Activated T-helper 2 cell treated with anti-CD3 and anti-CD28 coated beads, Interferon-gamma antibody, Interleukin-2, Interleukin-4, amounts not matched to agents 10 μg/mL and 5 μg/mL and 100 μg/mL, durations not matched to agents 14 hours and 24 hours and 36 hours (primary cell): ENCODE measurements at regions not wholly inside any gene's neighbourhood (a gene's known extent, or its start where the extent isn't known, plus 50 kb on each side); places are given as distances from the start of the nearest gene placed in this dataset.

Experiments
- DNase-seq: peaks from one replicate; pipeline ENCODE4 v3.0.0; 2021; ENCODE audit warnings: low spot score
- H3K27ac Mint-ChIP-seq: one replicate; pipeline ENCODE4 v1.8.0; 2021; ENCODE audit warnings: mixed read lengths
- H3K27me3 Mint-ChIP-seq: one replicate; pipeline ENCODE4 v1.8.0; 2021; ENCODE audit warnings: low read depth, mixed read lengths
- H3K36me3 Mint-ChIP-seq: one replicate; pipeline ENCODE4 v1.8.0; 2021; ENCODE audit warnings: low read depth, mixed read lengths
- H3K4me1 Mint-ChIP-seq: one replicate; pipeline ENCODE4 v1.8.0; 2021; ENCODE audit warnings: low read depth, mixed read lengths
- H3K4me3 Mint-ChIP-seq: one replicate; pipeline ENCODE4 v1.8.0; 2021; ENCODE audit warnings: low read depth, mild to moderate bottlenecking, moderate library complexity, mixed read lengths
- H3K9me3 Mint-ChIP-seq: one replicate; pipeline ENCODE4 v1.8.0; 2021; ENCODE audit warnings: mixed read lengths
- intact Hi-C: fragments of 100-400 bp; cut with micrococcal nuclease; formaldehyde crosslinking; loops from one replicate; pipeline ENCODE4 v1.15.1; 2023

DNA sequence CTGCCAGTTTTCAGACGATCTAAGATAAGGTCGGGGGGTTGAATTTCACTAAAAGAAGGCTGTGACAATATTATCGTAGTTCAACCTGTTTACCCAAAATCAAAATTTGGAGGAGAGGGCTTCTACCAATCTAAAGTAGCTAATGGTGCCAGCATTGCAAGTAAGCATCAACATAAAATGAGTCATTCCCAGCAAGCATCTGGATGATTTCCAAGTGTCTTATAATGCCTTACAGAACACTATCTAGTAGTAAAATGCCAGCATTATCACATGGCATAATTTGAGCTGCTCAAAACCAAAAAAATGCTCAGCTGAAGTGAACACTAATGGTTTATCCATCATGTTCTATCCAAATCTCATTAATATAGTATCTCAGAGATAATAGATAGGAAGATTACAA, 1193.9 kb downstream of the DNAJB9 start:
- DNase-seq = no peak
- H3K27me3 Mint-ChIP-seq = no peaks in the 10 kb centered on the region
- intact Hi-C loops = no loop called here
- no peaks in the 10 kb centered on the region for H3K36me3 Mint-ChIP-seq
- peaks cover 9% of the 10 kb centered on the region for H3K9me3 Mint-ChIP-seq
- H3K4me1 Mint-ChIP-seq = no peaks in the 10 kb centered on the region
- no peak overlapping the region for H3K4me3 Mint-ChIP-seq
- no peak overlapping the region for H3K27ac Mint-ChIP-seq

DNA sequence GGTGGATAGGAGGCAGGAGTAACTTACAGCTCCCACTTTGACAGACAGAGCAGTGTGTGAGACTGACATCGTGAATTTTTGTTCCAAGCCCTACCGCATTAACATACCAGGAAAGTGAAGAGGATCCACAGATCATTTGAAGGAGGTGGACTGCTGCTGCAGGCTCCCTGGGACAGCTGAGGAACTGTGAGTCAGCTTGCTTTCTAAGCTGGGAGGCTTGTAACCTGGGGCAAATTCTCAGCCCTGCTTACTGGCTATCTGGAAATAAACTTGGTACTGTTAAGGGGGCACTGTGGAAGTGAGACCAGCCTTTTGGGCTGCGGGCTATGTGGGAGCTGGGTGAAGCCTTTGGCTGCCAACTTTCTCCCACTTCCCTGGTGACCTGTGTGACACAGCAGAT, 1202.5 kb downstream of the DNAJB9 start:
- peaks cover 5% of the 10 kb centered on the region for H3K9me3 Mint-ChIP-seq
- intact Hi-C loops = no loop called here
- H3K27ac Mint-ChIP-seq = no peak overlapping the region
- DNase-seq = no peak
- no peaks in the 10 kb centered on the region for H3K27me3 Mint-ChIP-seq
- H3K36me3 Mint-ChIP-seq = no peaks in the 10 kb centered on the region
- no peaks in the 10 kb centered on the region for H3K4me1 Mint-ChIP-seq
- H3K4me3 Mint-ChIP-seq = no peak overlapping the region

DNA sequence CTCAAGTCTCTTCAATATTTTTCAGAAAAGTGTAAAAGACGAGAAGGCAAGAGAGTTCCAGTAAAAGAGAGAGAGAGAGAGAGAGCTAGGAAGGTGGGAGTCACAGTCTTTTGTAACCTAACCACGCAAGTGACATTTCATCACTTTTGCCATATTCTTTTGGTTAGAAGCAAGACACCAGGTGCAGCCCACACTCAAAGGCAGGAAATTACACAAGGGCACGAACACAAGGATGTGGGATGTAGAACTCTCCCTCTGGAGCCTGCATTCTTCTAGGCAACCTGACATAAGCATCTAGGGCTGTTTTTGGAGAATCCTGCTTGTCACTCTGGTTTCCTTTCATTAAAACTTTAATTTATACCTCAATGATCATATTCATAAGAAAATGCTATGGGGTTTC, 1213.1 kb downstream of the DNAJB9 start:
- intact Hi-C loops = no loop called here
- Mint-ChIP-seq H3K9me3 (no peaks in the 10 kb centered on the region), H3K36me3 (no peaks in the 10 kb centered on the region), H3K27me3 (no peaks in the 10 kb centered on the region), H3K4me3 (no peak overlapping the region), H3K27ac (no peak overlapping the region), H3K4me1 (no peaks in the 10 kb centered on the region)
- DNase-seq = no peak

DNA sequence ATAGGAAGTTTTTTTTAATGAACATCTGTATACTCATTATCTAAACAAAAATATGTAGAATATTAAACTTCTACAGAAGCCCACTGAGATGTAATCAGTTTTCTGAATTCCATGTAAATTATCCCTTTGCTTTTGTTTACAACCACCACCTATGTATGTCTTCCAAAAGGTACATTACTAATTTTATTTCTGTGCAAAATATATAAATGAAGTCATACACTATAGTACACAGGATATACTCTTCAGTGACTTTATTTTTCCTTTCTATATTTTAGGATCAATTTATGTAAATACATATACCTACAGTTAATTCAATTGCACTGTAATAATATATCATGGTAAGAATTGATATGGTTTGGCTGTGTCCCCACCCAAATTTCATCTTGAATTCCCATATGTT, 1236.9 kb downstream of the DNAJB9 start:
- intact Hi-C loops = no loop called here
- Mint-ChIP-seq H3K9me3 (peaks cover 7% of the 10 kb centered on the region), H3K27ac (no peak overlapping the region), H3K4me3 (no peak overlapping the region), H3K4me1 (no peaks in the 10 kb centered on the region), H3K27me3 (no peaks in the 10 kb centered on the region), H3K36me3 (no peaks in the 10 kb centered on the region)
- DNase-seq = no peak

DNA sequence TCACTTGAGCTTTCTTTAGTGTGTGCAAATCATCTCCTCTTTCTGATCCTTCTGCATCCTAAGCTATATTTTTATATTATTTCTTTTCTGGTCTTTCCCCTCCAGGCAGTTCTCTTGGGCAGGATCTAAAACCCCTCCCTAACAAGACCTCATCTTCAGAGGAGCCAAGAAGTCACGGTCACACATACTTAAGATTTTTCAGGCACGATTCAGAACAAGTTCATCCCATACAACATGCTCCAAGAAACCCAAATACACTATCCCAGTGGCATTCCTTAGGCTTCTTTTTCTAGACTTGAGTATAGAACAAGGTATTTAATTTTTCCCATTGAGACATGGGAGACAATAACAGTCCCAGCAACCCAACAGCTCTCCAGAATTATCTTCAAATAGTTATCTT, 1251.5 kb downstream of the DNAJB9 start:
- H3K27me3 Mint-ChIP-seq = no peaks in the 10 kb centered on the region
- intact Hi-C loops = no loop called here

DNA sequence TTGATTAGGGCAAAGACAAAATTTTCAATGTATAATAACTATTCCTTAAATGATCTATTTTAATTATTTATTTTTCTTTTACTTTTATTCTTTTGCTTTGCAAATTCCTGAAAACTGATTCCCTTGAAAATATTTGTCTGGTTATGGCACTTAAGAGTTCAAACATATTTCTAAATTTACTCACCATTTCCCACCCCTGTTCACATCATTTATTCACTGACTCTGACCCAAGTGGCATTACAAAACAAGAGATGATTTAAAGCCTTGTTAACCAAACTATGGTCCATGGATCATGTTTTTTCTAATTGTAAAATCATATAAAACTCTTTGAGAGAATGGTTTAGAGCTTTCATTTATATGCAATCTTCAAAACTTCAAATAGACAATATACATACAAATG, 1256.1 kb upstream of the LRRN3 start:
- no peaks in the 10 kb centered on the region for H3K9me3 Mint-ChIP-seq
- no peak overlapping the region for H3K4me3 Mint-ChIP-seq
- no peaks in the 10 kb centered on the region for H3K4me1 Mint-ChIP-seq
- H3K27ac Mint-ChIP-seq = no peak overlapping the region
- DNase-seq = no peak
- H3K36me3 Mint-ChIP-seq = no peaks in the 10 kb centered on the region
- intact Hi-C loops = no loop called here
- H3K27me3 Mint-ChIP-seq = no peaks in the 10 kb centered on the region

More for the DNA sequence above, 1251.5 kb downstream of the DNAJB9 start:
- DNase-seq = no peak
- H3K36me3 Mint-ChIP-seq = no peaks in the 10 kb centered on the region
- no peaks in the 10 kb centered on the region for H3K4me1 Mint-ChIP-seq
- H3K4me3 Mint-ChIP-seq = no peak overlapping the region
- H3K27ac Mint-ChIP-seq = no peak overlapping the region
- peaks cover 9% of the 10 kb centered on the region for H3K9me3 Mint-ChIP-seq

DNA sequence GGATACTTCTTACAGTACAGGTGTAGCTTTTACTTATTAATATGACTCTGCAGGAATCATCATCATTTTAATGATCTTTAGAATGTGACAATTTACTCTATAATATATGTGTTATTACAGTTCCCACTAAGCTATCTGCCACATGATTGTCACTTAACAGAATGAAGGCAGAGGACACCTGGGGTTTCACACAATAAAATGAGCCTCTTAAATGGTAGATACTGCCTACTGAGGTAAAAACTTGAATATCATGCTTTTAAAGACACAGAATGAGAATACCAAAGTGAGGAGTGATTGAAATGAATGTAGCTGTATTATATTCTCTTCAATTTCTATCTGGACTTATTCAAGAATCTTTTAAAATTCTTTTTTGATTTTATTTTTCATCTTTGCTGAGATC, 1255.3 kb upstream of the LRRN3 start:
- no peaks in the 10 kb centered on the region for H3K36me3 Mint-ChIP-seq

DNA sequence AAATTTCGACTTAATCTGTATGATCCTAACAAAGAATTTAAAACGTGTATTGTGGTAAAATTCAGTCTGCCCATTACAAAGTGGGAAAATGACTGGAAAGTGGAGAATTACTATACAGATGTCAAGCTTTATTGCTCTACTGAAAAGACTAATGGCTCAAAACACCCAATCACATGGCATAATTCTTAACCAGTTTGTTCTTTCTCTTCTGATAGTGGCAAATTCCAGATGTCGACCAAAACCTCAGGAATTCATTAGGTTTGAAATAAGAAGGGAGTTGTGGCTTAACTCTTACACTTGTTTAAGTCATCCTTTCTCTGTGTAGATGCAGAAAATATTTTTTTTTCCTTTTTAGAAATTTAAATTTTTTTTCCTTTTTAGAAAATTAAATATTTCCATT, 1254.9 kb upstream of the LRRN3 start:
- no peaks in the 10 kb centered on the region for H3K9me3 Mint-ChIP-seq
- H3K4me1 Mint-ChIP-seq = no peaks in the 10 kb centered on the region
- intact Hi-C loops = no loop called here
- H3K27me3 Mint-ChIP-seq = no peaks in the 10 kb centered on the region
- H3K27ac Mint-ChIP-seq = no peak overlapping the region
- no peak overlapping the region for H3K4me3 Mint-ChIP-seq
- DNase-seq = no peak
- H3K36me3 Mint-ChIP-seq = no peaks in the 10 kb centered on the region

More for the DNA sequence above, 1255.3 kb upstream of the LRRN3 start:
- Mint-ChIP-seq H3K4me1 (no peaks in the 10 kb centered on the region), H3K27ac (no peak overlapping the region), H3K4me3 (no peak overlapping the region), H3K9me3 (no peaks in the 10 kb centered on the region), H3K27me3 (no peaks in the 10 kb centered on the region)
- intact Hi-C loops = no loop called here
- no peak for DNase-seq

DNA sequence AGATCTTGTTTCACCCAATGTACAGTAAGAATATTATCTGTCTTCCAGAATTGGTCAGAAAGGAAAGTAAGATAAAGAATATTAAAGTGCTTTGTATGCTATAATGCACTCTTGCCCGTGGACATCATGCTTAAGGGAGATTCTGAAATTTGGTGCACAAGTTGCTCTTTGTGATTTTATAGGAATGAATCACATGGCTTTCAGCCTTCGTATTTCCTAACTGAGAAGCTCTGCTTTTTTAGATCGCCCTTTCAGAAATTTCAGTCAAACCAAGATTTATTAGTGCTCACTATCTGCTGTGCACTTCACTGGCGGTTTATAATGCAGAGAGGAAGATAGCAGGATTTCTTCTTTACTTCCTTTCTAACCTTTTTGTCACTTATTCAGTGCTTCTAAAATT, 1248.5 kb upstream of the LRRN3 start:
- H3K4me1 Mint-ChIP-seq = no peaks in the 10 kb centered on the region
- no peaks in the 10 kb centered on the region for H3K36me3 Mint-ChIP-seq
- no peak for DNase-seq
- no peak overlapping the region for H3K27ac Mint-ChIP-seq
- H3K9me3 Mint-ChIP-seq = no peaks in the 10 kb centered on the region
- H3K27me3 Mint-ChIP-seq = no peaks in the 10 kb centered on the region
- no peak overlapping the region for H3K4me3 Mint-ChIP-seq
- intact Hi-C loops = loop anchor here (5.0 to 10.0 kb wide), 3 partner anchors 1252 to 1895 kb away; partner anchors contain the start of gene LRRN3

DNA sequence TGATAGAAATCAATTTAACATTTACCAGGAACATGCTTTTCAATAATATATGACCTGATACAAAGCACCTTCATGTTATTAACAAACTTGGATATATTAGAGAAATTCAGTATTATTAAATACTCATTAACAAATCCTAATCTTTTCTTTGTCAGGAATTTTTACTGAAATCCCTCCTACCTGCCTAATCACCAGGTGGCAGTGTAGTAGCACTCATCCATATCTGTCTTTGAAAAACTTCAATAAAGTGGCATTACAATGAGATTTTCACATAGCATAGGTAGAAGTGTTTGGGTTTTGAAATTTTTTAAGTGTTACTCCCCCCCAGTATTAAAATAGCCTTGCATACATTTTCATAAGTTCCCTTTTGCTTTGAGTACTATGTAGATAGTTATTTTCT, 1246.6 kb upstream of the LRRN3 start:
- Mint-ChIP-seq H3K4me1 (no peaks in the 10 kb centered on the region), H3K36me3 (no peaks in the 10 kb centered on the region), H3K27me3 (no peaks in the 10 kb centered on the region), H3K4me3 (no peak overlapping the region), H3K9me3 (no peaks in the 10 kb centered on the region), H3K27ac (no peak overlapping the region)
- intact Hi-C loops = loop anchor here (5.0 to 10.0 kb wide), 3 partner anchors 1250 to 1893 kb away; partner anchors contain the start of gene LRRN3
- no peak for DNase-seq

DNA sequence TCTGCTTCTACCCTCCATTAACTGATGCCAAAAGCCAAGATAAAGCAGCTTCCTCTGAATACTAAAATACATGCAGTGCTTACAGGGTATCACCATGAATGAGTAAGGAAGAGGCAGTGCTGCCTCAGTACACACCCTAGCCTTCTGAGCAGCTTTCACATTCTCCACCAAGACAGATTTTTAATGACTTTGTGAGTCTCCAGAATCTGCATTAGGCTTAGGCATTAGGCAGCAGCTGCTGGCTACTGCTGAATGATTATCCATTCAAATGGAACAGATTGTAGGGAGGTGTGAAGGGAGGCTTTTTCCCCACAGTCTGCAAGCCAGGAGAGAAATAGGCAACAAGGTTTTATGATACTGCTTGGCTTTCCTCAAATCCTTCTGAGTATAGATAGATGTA, 1226.7 kb upstream of the LRRN3 start:
- intact Hi-C loops = no loop called here
- no peak overlapping the region for H3K27ac Mint-ChIP-seq
- no peaks in the 10 kb centered on the region for H3K27me3 Mint-ChIP-seq
- no peak for DNase-seq
- no peaks in the 10 kb centered on the region for H3K4me1 Mint-ChIP-seq
- H3K36me3 Mint-ChIP-seq = no peaks in the 10 kb centered on the region
- H3K9me3 Mint-ChIP-seq = no peaks in the 10 kb centered on the region
- no peak overlapping the region for H3K4me3 Mint-ChIP-seq

DNA sequence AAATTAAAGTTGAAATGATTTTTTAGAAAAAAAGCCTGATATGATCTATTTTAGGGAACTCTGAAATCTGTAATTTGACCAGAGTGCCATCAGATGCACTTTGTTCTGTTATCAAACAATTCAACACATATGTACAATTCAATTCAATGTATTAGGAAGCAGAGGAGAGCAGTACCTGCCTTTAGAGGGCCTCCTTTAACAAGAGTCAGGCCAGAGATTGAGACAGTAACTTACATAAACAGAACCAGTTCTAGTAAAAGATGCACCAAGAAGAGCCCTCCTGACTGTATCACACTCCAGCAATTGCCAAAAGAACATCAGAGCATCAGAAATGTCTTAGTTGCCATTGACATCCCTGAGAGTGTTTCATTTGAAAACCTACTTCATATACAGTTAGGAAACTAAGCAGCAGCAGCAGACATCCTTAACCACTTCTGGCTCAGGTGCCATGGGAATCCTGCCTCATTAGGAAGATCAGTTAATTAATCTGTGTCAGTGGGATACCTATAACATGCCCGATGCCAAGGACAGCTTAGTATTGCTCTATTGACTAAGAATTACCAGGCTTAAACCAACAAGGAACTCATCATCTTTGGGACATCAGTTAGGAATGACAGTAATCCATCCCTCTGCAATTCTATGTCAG, 1222.6 kb upstream of the LRRN3 start:
- Mint-ChIP-seq H3K9me3 (no peaks in the 10 kb centered on the region), H3K36me3 (no peaks in the 10 kb centered on the region), H3K4me1 (no peaks in the 10 kb centered on the region), H3K4me3 (no peak overlapping the region), H3K27ac (no peak overlapping the region), H3K27me3 (no peaks in the 10 kb centered on the region)
- no peak for DNase-seq
- intact Hi-C loops = no loop called here

DNA sequence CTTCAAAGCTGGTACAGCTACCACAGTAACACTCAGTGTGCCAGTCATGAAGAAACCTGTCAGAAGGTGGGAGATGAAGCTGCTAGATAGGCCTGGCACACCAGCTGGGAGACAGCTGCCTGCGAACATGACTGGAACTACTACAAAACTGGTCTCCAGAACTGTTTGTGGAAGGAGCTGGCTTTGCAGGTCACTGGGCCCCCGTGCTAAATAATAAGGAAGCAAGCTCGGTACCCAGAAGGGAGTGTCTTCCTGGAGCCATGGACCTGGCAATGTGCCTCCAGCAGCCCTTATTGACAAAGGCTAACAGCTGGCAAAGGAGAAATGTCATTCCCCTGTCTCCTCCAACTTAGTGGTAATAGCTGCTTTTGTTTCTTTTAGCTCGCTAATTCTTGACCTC, 1217.6 kb upstream of the LRRN3 start:
- no peak overlapping the region for H3K4me3 Mint-ChIP-seq
- H3K9me3 Mint-ChIP-seq = no peaks in the 10 kb centered on the region
- H3K27me3 Mint-ChIP-seq = no peaks in the 10 kb centered on the region
- DNase-seq = no peak
- no peaks in the 10 kb centered on the region for H3K4me1 Mint-ChIP-seq
- intact Hi-C loops = no loop called here
- no peak overlapping the region for H3K27ac Mint-ChIP-seq
- no peaks in the 10 kb centered on the region for H3K36me3 Mint-ChIP-seq

DNA sequence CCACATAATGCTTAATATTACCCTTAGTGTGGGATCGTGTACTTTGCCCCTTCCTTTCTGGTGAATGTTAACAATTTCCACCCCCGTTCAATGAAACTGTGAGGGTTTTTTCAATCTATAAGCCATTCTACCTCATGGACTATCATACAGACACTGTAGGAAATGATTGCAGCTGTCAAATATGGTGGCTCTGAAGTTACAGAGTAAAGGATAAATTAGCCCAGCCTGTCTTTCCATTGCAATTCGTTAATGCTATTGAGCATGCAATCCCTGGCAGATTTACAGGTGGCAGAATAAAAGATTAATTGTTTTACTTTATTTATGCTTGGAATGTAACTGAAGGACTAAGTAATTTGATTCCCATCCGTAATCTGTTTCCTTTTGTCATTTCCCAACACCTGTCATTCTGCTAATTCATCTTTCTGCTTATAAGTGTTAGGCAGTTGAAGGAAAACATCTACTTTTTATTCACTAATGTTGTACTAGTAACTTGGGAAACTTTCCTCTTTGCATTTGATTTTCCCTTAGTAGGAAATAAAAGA, 1211.6 kb upstream of the LRRN3 start:
- Mint-ChIP-seq H3K36me3 (no peaks in the 10 kb centered on the region), H3K27me3 (no peaks in the 10 kb centered on the region), H3K9me3 (no peaks in the 10 kb centered on the region), H3K27ac (no peak overlapping the region), H3K4me1 (no peaks in the 10 kb centered on the region), H3K4me3 (no peak overlapping the region)
- no peak for DNase-seq
- intact Hi-C loops = no loop called here
